ENCODE measurements at regions not wholly inside any gene's neighbourhood (a gene's known extent, or its start where the extent isn't known, plus 50 kb on each side); places are given as distances from the start of the nearest gene placed in this dataset.

- Histone ChIP-seq H3K9ac (ENCODE audit: low read depth, low read length) (no peak overlapping the region), H3K27me3 (ENCODE audit: control insufficient read depth, insufficient read depth, low read length) (no peaks in the 10 kb centered on the region), H3K4me3 (ENCODE audit: low read depth, low read length) (no peak overlapping the region), H3K36me3 (ENCODE audit: control insufficient read depth, insufficient read depth, low read length) (no peaks in the 10 kb centered on the region), H3K4me1 (ENCODE audit: control insufficient read depth, insufficient read depth, low read length) (no peaks in the 10 kb centered on the region), H3K9me3 (ENCODE audit: control insufficient read depth, insufficient read depth, low read length) (no peaks in the 10 kb centered on the region)
Observed at GRCh38 chr11:122339436-122340060, 223.5 kb upstream of the BLID start.

GRCh38 chr11:122337704-122338103 lies 221.7 kb upstream of the BLID start:
- Histone ChIP-seq H3K36me3 (ENCODE audit: control insufficient read depth, insufficient read depth, low read length) (no peaks in the 10 kb centered on the region), H3K9me3 (ENCODE audit: control insufficient read depth, insufficient read depth, low read length) (no peaks in the 10 kb centered on the region), H3K4me3 (ENCODE audit: low read depth, low read length) (no peak overlapping the region), H3K27me3 (ENCODE audit: control insufficient read depth, insufficient read depth, low read length) (no peaks in the 10 kb centered on the region), H3K9ac (ENCODE audit: low read depth, low read length) (no peak overlapping the region), H3K4me1 (ENCODE audit: control insufficient read depth, insufficient read depth, low read length) (no peaks in the 10 kb centered on the region)

DNA sequence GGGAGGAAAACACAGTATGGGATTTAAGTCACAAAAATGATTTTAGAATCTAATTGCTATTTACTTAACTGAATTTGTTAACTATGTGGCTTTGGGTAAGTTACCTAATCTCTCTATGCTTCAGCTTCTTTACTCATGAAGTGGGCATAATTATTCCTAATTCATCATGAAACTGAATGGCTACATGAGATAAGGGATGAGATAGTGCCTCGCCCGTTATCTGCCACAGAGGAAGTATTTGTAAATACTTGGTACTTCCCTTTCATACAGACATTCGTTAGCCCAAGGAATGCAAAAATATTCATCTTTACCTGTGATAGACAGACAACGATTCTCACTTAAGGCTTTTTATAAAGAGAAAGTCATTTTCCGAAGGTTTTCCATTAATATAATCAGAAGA lies 221.2 kb upstream of the BLID start:
- no peak overlapping the region for H3K9ac ChIP-seq (ENCODE audit: low read depth, low read length)
- no peaks in the 10 kb centered on the region for H3K36me3 ChIP-seq (ENCODE audit: control insufficient read depth, insufficient read depth, low read length)
- H3K27me3 ChIP-seq (ENCODE audit: control insufficient read depth, insufficient read depth, low read length) = no peaks in the 10 kb centered on the region

DNA sequence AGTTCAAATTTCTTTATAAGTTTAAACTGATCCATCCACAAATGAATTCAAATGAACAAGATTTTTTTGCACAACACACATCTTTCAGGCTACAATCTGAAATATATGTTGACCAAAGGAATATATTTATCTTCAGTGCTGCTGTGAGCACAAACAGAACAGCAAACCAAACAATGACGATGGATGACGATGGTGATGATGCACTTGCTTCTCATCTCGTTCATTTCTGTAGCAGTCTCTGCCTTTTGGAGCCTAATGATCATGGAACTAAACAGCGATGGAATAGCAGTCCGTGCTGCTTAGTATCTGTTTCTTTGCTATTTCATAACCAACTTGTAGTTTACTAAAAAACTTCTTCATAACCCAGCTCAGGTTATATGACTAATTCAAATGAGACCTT lies 220.7 kb upstream of the BLID start:
- Histone ChIP-seq H3K36me3 (ENCODE audit: control insufficient read depth, insufficient read depth, low read length) (no peaks in the 10 kb centered on the region), H3K9me3 (ENCODE audit: control insufficient read depth, insufficient read depth, low read length) (no peaks in the 10 kb centered on the region), H3K27me3 (ENCODE audit: control insufficient read depth, insufficient read depth, low read length) (no peaks in the 10 kb centered on the region), H3K9ac (ENCODE audit: low read depth, low read length) (no peak overlapping the region), H3K4me3 (ENCODE audit: low read depth, low read length) (no peak overlapping the region), H3K4me1 (ENCODE audit: control insufficient read depth, insufficient read depth, low read length) (no peaks in the 10 kb centered on the region)

More for the DNA sequence above, 221.2 kb upstream of the BLID start:
- Histone ChIP-seq H3K9me3 (ENCODE audit: control insufficient read depth, insufficient read depth, low read length) (no peaks in the 10 kb centered on the region), H3K4me3 (ENCODE audit: low read depth, low read length) (no peak overlapping the region), H3K4me1 (ENCODE audit: control insufficient read depth, insufficient read depth, low read length) (no peaks in the 10 kb centered on the region)

- Histone ChIP-seq H3K36me3 (ENCODE audit: control insufficient read depth, insufficient read depth, low read length) (no peaks in the 10 kb centered on the region), H3K27me3 (ENCODE audit: control insufficient read depth, insufficient read depth, low read length) (no peaks in the 10 kb centered on the region), H3K4me3 (ENCODE audit: low read depth, low read length) (no peak overlapping the region), H3K9ac (ENCODE audit: low read depth, low read length) (no peak overlapping the region), H3K4me1 (ENCODE audit: control insufficient read depth, insufficient read depth, low read length) (no peaks in the 10 kb centered on the region), H3K9me3 (ENCODE audit: control insufficient read depth, insufficient read depth, low read length) (no peaks in the 10 kb centered on the region)
Observed at GRCh38 chr11:122334546-122335339, 218.7 kb upstream of the BLID start.

GRCh38 chr11:122333467-122333866 lies 217.5 kb upstream of the BLID start:
- Histone ChIP-seq H3K9me3 (ENCODE audit: control insufficient read depth, insufficient read depth, low read length) (no peaks in the 10 kb centered on the region), H3K9ac (ENCODE audit: low read depth, low read length) (no peak overlapping the region), H3K4me3 (ENCODE audit: low read depth, low read length) (no peak overlapping the region), H3K36me3 (ENCODE audit: control insufficient read depth, insufficient read depth, low read length) (no peaks in the 10 kb centered on the region), H3K4me1 (ENCODE audit: control insufficient read depth, insufficient read depth, low read length) (no peaks in the 10 kb centered on the region), H3K27me3 (ENCODE audit: control insufficient read depth, insufficient read depth, low read length) (no peaks in the 10 kb centered on the region)

- Histone ChIP-seq H3K36me3 (ENCODE audit: control insufficient read depth, insufficient read depth, low read length) (no peaks in the 10 kb centered on the region), H3K9me3 (ENCODE audit: control insufficient read depth, insufficient read depth, low read length) (no peaks in the 10 kb centered on the region), H3K9ac (ENCODE audit: low read depth, low read length) (no peak overlapping the region), H3K4me1 (ENCODE audit: control insufficient read depth, insufficient read depth, low read length) (peaks cover 6% of the 10 kb centered on the region), H3K4me3 (ENCODE audit: low read depth, low read length) (no peak overlapping the region), H3K27me3 (ENCODE audit: control insufficient read depth, insufficient read depth, low read length) (no peaks in the 10 kb centered on the region)
Observed at GRCh38 chr11:122331079-122331478, 215.1 kb upstream of the BLID start.

DNA sequence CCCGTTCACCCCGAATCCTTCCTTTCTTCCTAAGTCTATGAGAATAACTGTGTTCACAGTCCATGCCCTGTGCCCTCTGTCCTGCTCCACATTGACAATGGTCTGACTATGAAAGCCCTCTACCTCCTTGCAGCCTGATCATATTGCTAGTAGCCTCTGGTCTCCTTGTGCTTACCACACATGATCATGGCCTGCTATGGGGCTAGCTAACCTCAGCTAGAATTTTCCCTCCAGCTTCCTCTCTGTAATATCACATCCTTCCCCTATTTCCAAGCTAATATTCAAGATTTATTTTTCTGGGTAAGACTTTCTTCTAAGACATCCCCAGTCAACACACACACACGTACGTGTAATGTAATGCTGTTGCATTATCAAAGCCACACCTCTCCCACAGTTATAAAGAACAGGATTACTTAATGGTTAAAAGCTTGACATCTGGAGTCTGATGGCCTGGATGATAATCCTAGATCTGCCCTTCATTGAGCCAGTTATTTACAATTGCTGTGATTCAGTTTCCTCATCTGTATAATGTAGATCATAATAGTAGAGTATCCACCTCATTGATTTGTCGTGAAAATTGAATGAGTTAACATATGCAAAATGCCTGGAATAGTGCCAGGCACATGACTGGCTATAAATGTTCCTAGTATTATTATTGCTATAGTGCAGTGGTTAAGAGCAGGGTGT lies 214.4 kb upstream of the BLID start:
- H3K9me3 ChIP-seq (ENCODE audit: control insufficient read depth, insufficient read depth, low read length) = no peaks in the 10 kb centered on the region
- H3K27me3 ChIP-seq (ENCODE audit: control insufficient read depth, insufficient read depth, low read length) = no peaks in the 10 kb centered on the region
- no peak overlapping the region for H3K9ac ChIP-seq (ENCODE audit: low read depth, low read length)
- no peaks in the 10 kb centered on the region for H3K36me3 ChIP-seq (ENCODE audit: control insufficient read depth, insufficient read depth, low read length)
- no peak overlapping the region for H3K4me3 ChIP-seq (ENCODE audit: low read depth, low read length)
- H3K4me1 ChIP-seq (ENCODE audit: control insufficient read depth, insufficient read depth, low read length) = peaks cover 6% of the 10 kb centered on the region

DNA sequence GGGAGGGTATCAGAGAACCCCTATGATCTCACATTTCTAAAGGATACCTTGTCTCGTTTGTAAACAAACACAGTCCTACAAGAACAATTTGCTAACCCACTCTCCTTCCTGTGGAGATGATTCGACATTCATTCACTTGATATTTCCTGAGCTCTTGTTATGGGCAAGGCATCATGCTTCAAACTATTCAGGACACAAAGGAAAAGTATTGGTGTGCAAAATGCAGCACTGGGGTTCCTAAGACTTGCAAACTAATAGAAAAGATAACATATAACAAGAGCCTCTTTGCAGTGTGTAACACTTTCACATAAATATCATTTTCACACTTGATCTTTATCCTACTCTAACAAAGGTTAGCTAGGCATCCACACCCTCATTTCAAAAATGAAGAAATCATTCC lies 211.5 kb upstream of the BLID start:
- Histone ChIP-seq H3K9ac (ENCODE audit: low read depth, low read length) (no peak overlapping the region), H3K4me3 (ENCODE audit: low read depth, low read length) (no peak overlapping the region), H3K36me3 (ENCODE audit: control insufficient read depth, insufficient read depth, low read length) (no peaks in the 10 kb centered on the region), H3K4me1 (ENCODE audit: control insufficient read depth, insufficient read depth, low read length) (peaks cover 6% of the 10 kb centered on the region), H3K9me3 (ENCODE audit: control insufficient read depth, insufficient read depth, low read length) (no peaks in the 10 kb centered on the region), H3K27me3 (ENCODE audit: control insufficient read depth, insufficient read depth, low read length) (no peaks in the 10 kb centered on the region)

DNA sequence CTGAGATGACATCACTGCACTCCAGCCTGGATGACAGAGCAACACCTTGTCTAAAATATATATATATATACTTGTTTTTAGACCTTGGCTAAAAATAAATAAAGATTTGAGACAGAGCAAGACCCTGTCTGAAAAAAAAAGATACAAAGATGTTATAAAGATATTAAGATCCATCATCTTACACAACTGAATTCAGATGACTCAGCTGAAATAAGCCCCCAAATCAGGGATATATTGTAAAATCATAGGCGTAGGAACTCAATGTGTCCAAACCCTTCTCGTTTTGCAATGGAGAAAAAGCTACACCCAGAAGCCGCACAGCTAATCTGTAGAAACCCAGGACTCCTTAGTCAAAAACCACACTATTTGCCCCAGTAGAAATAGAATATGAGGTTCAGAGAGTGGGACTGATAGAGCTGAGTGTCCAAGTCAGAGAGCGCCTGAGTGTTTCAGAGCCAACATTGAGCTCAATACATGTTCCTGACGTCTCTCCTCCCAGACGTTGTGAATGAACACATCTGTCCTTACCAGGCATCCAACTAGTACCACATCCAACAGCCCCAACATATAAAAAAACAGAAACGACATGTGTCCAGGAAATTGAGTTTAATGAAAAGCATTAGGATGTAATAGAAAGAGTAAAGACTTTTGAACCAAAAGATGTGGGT lies 207.9 kb upstream of the BLID start:
- no peaks in the 10 kb centered on the region for H3K36me3 ChIP-seq (ENCODE audit: control insufficient read depth, insufficient read depth, low read length)
- peaks cover 18% of the 10 kb centered on the region for H3K4me1 ChIP-seq (ENCODE audit: control insufficient read depth, insufficient read depth, low read length)
- H3K4me3 ChIP-seq (ENCODE audit: low read depth, low read length) = no peak overlapping the region
- no peak overlapping the region for H3K9ac ChIP-seq (ENCODE audit: low read depth, low read length)
- H3K9me3 ChIP-seq (ENCODE audit: control insufficient read depth, insufficient read depth, low read length) = no peaks in the 10 kb centered on the region
- H3K27me3 ChIP-seq (ENCODE audit: control insufficient read depth, insufficient read depth, low read length) = no peaks in the 10 kb centered on the region

DNA sequence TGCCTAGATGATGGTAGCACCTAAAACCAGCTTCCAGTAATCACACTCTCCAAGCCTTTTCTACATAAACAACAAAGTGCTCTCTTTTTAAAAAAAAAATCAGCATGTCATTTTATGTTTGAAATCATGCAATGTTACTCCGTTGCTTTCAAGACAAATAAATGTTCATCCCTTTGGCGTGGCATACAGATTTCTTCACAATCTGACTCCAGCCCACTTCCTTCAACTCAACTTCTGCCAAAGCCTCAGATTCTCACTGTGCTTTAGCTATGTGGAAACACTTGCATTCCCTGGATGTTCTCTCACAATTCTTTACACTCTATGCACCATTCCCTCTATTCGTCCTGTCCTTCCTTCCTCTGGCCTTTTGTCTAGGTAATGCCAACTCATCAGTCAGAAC lies 206.3 kb upstream of the BLID start:
- Histone ChIP-seq H3K27me3 (ENCODE audit: control insufficient read depth, insufficient read depth, low read length) (no peaks in the 10 kb centered on the region), H3K4me3 (ENCODE audit: low read depth, low read length) (no peak overlapping the region), H3K4me1 (ENCODE audit: control insufficient read depth, insufficient read depth, low read length) (peaks cover 15% of the 10 kb centered on the region), H3K9ac (ENCODE audit: low read depth, low read length) (no peak overlapping the region), H3K9me3 (ENCODE audit: control insufficient read depth, insufficient read depth, low read length) (no peaks in the 10 kb centered on the region), H3K36me3 (ENCODE audit: control insufficient read depth, insufficient read depth, low read length) (no peaks in the 10 kb centered on the region)
